ENCODE measurements at regions not wholly inside any gene's neighbourhood (a gene's known extent, or its start where the extent isn't known, plus 50 kb on each side); places are given as distances from the start of the nearest gene placed in this dataset.

DNA sequence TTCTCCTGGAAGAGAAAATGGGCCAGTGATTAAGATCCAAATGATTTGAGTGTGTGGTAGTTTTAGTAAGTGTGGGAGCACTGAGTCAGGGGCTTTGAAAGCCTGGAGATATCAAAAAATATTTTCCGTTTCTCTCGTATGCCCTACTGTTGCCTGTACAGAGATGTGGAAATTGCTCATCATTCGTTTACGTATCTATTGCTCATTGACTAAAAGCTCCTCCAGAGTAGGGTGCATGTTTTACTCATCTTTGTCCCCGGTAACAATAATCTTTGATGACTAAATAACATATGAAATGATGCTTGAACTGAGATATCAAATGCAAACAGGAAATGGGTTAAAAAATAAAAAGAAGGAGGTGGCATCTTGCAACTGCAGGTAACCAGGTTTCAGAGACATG is 114.2 kb upstream of the FST start:
- TF ChIP-seq, protein P1, sequence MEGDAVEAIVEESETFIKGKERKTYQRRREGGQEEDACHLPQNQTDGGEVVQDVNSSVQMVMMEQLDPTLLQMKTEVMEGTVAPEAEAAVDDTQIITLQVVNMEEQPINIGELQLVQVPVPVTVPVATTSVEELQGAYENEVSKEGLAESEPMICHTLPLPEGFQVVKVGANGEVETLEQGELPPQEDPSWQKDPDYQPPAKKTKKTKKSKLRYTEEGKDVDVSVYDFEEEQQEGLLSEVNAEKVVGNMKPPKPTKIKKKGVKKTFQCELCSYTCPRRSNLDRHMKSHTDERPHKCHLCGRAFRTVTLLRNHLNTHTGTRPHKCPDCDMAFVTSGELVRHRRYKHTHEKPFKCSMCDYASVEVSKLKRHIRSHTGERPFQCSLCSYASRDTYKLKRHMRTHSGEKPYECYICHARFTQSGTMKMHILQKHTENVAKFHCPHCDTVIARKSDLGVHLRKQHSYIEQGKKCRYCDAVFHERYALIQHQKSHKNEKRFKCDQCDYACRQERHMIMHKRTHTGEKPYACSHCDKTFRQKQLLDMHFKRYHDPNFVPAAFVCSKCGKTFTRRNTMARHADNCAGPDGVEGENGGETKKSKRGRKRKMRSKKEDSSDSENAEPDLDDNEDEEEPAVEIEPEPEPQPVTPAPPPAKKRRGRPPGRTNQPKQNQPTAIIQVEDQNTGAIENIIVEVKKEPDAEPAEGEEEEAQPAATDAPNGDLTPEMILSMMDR (IDR thresholded peaks at IDR 0.05; ENCODE audit: low read depth, low read length) = no peak
- no peak for TF ChIP-seq EZH2phosphoT487 (IDR thresholded peaks at IDR 0.05; ENCODE audit: low read depth)
